ENCODE measurements at regions not wholly inside any gene's neighbourhood (a gene's known extent, or its start where the extent isn't known, plus 50 kb on each side); places are given as distances from the start of the nearest gene placed in this dataset.

- Histone ChIP-seq H3K36me3 (ENCODE audit: insufficient read depth) (no peaks in the 10 kb centered on the region), H3K27me3 (ENCODE audit: insufficient read depth) (no peaks in the 10 kb centered on the region), H3K79me2 (replicated peaks; ENCODE audit: insufficient read depth) (no peaks in the 10 kb centered on the region), H3K4me2 (no peak overlapping the region), H2AFZ (no peak overlapping the region), H3K9me2 (ENCODE audit: insufficient read depth) (no peaks in the 10 kb centered on the region), H3F3A (replicated peaks; ENCODE audit: low read depth) (no peaks in the 10 kb centered on the region), H3K27ac (ENCODE audit: low read depth) (no peak overlapping the region), H3K4me1 (ENCODE audit: insufficient read depth) (no peaks in the 10 kb centered on the region), H3K4me3 (no peak overlapping the region), H4K20me1 (replicated peaks; ENCODE audit: insufficient read depth) (no peaks in the 10 kb centered on the region)
- no peak overlapping the region for H3K27ac Mint-ChIP-seq
- ATAC-seq (no peak), DNase-seq (ENCODE audit: low spot score) (no peak)
- H3K9me3 Mint-ChIP-seq: no peaks in the 10 kb centered on the region
- no peaks in the 10 kb centered on the region for H3K4me1 Mint-ChIP-seq
- H3K36me3 Mint-ChIP-seq (ENCODE audit: low read depth): no peaks in the 10 kb centered on the region
- TF ChIP-seq, protein P1, sequence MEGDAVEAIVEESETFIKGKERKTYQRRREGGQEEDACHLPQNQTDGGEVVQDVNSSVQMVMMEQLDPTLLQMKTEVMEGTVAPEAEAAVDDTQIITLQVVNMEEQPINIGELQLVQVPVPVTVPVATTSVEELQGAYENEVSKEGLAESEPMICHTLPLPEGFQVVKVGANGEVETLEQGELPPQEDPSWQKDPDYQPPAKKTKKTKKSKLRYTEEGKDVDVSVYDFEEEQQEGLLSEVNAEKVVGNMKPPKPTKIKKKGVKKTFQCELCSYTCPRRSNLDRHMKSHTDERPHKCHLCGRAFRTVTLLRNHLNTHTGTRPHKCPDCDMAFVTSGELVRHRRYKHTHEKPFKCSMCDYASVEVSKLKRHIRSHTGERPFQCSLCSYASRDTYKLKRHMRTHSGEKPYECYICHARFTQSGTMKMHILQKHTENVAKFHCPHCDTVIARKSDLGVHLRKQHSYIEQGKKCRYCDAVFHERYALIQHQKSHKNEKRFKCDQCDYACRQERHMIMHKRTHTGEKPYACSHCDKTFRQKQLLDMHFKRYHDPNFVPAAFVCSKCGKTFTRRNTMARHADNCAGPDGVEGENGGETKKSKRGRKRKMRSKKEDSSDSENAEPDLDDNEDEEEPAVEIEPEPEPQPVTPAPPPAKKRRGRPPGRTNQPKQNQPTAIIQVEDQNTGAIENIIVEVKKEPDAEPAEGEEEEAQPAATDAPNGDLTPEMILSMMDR (conservative IDR thresholded peaks at IDR 0.05; ENCODE audit: low read depth in 2 of 2): no peak
- TF ChIP-seq STAT1 (IDR thresholded peaks at IDR 0.05; ENCODE audit: unreplicated experiment): no peak
- no peak for TF ChIP-seq EZH2phosphoT487 (IDR thresholded peaks at IDR 0.05; ENCODE audit: unreplicated experiment)
- TF ChIP-seq, protein P2, sequence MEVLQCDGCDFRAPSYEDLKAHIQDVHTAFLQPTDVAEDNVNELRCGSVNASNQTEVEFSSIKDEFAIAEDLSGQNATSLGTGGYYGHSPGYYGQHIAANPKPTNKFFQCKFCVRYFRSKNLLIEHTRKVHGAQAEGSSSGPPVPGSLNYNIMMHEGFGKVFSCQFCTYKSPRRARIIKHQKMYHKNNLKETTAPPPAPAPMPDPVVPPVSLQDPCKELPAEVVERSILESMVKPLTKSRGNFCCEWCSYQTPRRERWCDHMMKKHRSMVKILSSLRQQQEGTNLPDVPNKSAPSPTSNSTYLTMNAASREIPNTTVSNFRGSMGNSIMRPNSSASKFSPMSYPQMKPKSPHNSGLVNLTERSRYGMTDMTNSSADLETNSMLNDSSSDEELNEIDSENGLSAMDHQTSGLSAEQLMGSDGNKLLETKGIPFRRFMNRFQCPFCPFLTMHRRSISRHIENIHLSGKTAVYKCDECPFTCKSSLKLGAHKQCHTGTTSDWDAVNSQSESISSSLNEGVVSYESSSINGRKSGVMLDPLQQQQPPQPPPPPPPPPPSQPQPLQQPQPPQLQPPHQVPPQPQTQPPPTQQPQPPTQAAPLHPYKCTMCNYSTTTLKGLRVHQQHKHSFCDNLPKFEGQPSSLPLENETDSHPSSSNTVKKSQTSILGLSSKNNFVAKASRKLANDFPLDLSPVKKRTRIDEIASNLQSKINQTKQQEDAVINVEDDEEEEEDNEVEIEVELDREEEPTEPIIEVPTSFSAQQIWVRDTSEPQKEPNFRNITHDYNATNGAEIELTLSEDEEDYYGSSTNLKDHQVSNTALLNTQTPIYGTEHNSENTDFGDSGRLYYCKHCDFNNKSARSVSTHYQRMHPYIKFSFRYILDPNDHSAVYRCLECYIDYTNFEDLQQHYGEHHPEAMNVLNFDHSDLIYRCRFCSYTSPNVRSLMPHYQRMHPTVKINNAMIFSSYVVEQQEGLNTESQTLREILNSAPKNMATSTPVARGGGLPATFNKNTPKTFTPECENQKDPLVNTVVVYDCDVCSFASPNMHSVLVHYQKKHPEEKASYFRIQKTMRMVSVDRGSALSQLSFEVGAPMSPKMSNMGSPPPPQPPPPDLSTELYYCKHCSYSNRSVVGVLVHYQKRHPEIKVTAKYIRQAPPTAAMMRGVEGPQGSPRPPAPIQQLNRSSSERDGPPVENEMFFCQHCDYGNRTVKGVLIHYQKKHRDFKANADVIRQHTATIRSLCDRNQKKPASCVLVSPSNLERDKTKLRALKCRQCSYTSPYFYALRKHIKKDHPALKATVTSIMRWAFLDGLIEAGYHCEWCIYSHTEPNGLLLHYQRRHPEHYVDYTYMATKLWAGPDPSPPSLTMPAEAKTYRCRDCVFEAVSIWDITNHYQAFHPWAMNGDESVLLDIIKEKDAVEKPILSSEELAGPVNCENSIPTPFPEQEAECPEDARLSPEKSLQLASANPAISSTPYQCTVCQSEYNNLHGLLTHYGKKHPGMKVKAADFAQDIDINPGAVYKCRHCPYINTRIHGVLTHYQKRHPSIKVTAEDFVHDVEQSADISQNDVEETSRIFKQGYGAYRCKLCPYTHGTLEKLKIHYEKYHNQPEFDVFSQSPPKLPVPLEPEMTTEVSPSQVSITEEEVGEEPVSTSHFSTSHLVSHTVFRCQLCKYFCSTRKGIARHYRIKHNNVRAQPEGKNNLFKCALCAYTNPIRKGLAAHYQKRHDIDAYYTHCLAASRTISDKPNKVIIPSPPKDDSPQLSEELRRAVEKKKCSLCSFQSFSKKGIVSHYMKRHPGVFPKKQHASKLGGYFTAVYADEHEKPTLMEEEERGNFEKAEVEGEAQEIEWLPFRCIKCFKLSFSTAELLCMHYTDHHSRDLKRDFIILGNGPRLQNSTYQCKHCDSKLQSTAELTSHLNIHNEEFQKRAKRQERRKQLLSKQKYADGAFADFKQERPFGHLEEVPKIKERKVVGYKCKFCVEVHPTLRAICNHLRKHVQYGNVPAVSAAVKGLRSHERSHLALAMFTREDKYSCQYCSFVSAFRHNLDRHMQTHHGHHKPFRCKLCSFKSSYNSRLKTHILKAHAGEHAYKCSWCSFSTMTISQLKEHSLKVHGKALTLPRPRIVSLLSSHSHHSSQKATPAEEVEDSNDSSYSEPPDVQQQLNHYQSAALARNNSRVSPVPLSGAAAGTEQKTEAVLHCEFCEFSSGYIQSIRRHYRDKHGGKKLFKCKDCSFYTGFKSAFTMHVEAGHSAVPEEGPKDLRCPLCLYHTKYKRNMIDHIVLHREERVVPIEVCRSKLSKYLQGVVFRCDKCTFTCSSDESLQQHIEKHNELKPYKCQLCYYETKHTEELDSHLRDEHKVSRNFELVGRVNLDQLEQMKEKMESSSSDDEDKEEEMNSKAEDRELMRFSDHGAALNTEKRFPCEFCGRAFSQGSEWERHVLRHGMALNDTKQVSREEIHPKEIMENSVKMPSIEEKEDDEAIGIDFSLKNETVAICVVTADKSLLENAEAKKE (CRISPR knock-in tag; IDR thresholded peaks at IDR 0.05): no peak
- TF ChIP-seq ZNF331 (CRISPR knock-in tag; IDR thresholded peaks at IDR 0.05; ENCODE audit: low read depth): no peak
- TF ChIP-seq JUNB (IDR thresholded peaks at IDR 0.05; ENCODE audit: unreplicated experiment): no peak
- TF ChIP-seq POLR2AphosphoS5 (IDR thresholded peaks at IDR 0.05; ENCODE audit: low read depth): no peak
- TF ChIP-seq, protein P3, sequence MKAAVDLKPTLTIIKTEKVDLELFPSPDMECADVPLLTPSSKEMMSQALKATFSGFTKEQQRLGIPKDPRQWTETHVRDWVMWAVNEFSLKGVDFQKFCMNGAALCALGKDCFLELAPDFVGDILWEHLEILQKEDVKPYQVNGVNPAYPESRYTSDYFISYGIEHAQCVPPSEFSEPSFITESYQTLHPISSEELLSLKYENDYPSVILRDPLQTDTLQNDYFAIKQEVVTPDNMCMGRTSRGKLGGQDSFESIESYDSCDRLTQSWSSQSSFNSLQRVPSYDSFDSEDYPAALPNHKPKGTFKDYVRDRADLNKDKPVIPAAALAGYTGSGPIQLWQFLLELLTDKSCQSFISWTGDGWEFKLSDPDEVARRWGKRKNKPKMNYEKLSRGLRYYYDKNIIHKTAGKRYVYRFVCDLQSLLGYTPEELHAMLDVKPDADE (IDR thresholded peaks at IDR 0.05): no peak
- TF ChIP-seq CREB1 (CRISPR knock-in tag; IDR thresholded peaks at IDR 0.05; ENCODE audit: low read depth): no peak
- no peak for TF ChIP-seq EZH2 (IDR thresholded peaks at IDR 0.05; ENCODE audit: low read depth, unreplicated experiment)
- no peak for TF ChIP-seq NANOG (IDR thresholded peaks at IDR 0.05; ENCODE audit: borderline replicate concordance)
- TF ChIP-seq REST (IDR thresholded peaks at IDR 0.05; ENCODE audit: unreplicated experiment): no peak
- TF ChIP-seq ZNF114 (CRISPR knock-in tag; IDR thresholded peaks at IDR 0.05): no peak
- H3K27me3 Mint-ChIP-seq (ENCODE audit: insufficient read depth, low read depth, poor library complexity): peaks cover 1% of the 10 kb centered on the region
- H3K4me3 Mint-ChIP-seq: no peak overlapping the region
These were observed 833.9 kb downstream of the SLITRK1 start for GRCh38 chr13:83048419-83048818.
